GM12891 (cell line): ENCODE measurements at regions not wholly inside any gene's neighbourhood (a gene's known extent, or its start where the extent isn't known, plus 50 kb on each side); places are given as distances from the start of the nearest gene placed in this dataset.

ENCODE experiments used
- POLR2A ChIP-seq: IDR thresholded peaks from 2 replicates; pipeline ENCODE4 v1.6.1; 2011; ENCODE audit warnings: low read depth, low read length, control low read depth
- POLR2AphosphoS5 ChIP-seq: IDR thresholded peaks from 2 replicates; pipeline ENCODE4 v1.6.1; 2011; ENCODE audit warnings: low read depth, low read length, control low read depth
- POU2F2 ChIP-seq: IDR thresholded peaks from 2 replicates; pipeline ENCODE4 v1.6.1; 2011; ENCODE audit warnings: low read depth, mild to moderate bottlenecking, control low read depth, low read length, moderate library complexity
- TAF1 ChIP-seq: IDR thresholded peaks from 2 replicates; pipeline ENCODE4 v1.6.1; 2011; ENCODE audit warnings: low read depth, low read length, control low read depth

GRCh38 chr1:58983162-58983561 is 199.3 kb upstream of the JUN start:
- TF ChIP-seq POLR2AphosphoS5 (no peak), POLR2A (no peak), POU2F2 (no peak), TAF1 (no peak)
